ENCODE measurements at regions not wholly inside any gene's neighbourhood (a gene's known extent, or its start where the extent isn't known, plus 50 kb on each side); places are given as distances from the start of the nearest gene placed in this dataset.

DNA sequence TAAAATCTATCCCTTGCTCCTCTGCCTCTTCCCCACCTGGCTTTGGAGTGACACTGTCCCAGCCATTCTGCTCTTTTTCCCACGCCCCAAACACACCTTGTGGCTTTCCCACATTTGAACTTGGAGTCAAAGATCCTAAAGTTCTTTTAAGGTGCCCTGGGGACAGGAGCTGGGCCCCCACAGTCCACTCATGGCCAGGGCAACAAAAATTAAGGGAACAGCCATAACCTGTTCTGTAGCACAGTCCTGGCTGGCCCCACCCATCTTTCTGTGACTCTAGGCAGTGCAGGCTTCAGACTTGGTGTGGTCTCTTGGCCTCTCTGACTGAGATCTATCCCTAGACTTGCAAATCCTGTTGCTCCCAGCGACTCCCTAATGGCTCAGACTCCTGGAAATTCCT, 143.0 kb upstream of the MAGI3 start:
- Histone ChIP-seq H2BK120ac (replicated peaks; ENCODE audit: low read depth, low read length) (no peak overlapping the region), H4K8ac (ENCODE audit: extremely low read depth, insufficient read depth, low read length) (no peak overlapping the region), H2BK20ac (ENCODE audit: low read length) (no peak overlapping the region), H3K14ac (ENCODE audit: insufficient read length) (no peak overlapping the region), H2AFZ (ENCODE audit: low read length) (no peak overlapping the region), H3K27ac (ENCODE audit: low read depth, low read length) (no peak overlapping the region), H3K36me3 (ENCODE audit: control insufficient read depth in 2 of 4, insufficient read depth in 4 of 4, low read length in 3 of 4) (no peaks in the 10 kb centered on the region), H3K4me1 (replicated peaks in 1 of 4; ENCODE audit: control insufficient read depth in 3 of 4, insufficient read depth in 4 of 4, low read length in 3 of 4) (no peaks in the 10 kb centered on the region), H2BK5ac (ENCODE audit: low read depth, low read length) (no peak overlapping the region), H3K9me3 (ENCODE audit: insufficient read depth in 2 of 2, low read depth in 1 of 2, low read length in 1 of 2) (no peaks in the 10 kb centered on the region), H4K5ac (ENCODE audit: insufficient read length, low read depth, low read length) (no peak overlapping the region), H3K9ac (replicated peaks in 1 of 4; ENCODE audit: extremely low read depth in 1 of 4, low read depth in 3 of 4, low read length in 3 of 4) (no peak overlapping the region), H2BK12ac (ENCODE audit: low read depth, low read length) (no peak overlapping the region), H3K4me2 (ENCODE audit: insufficient read depth in 1 of 2, low read depth in 2 of 2, low read length in 2 of 2) (no peak overlapping the region), H3K4ac (replicated peaks; ENCODE audit: insufficient read length, low read depth, low read length) (no peak overlapping the region), H4K91ac (replicated peaks; ENCODE audit: insufficient read length, low read length) (no peak overlapping the region), H3K56ac (replicated peaks; ENCODE audit: insufficient read length, low read depth, low read length) (no peak overlapping the region), H4K20me1 (replicated peaks in 1 of 2; ENCODE audit: control insufficient read depth in 1 of 2, insufficient read depth in 2 of 2, low read length in 2 of 2) (no peaks in the 10 kb centered on the region), H3K27me3 (replicated peaks in 1 of 4; ENCODE audit: control insufficient read depth in 3 of 4, extremely low read depth in 1 of 4, insufficient read depth in 3 of 4, low read length in 3 of 4) (no peaks in the 10 kb centered on the region), H3K79me1 (ENCODE audit: low read depth, low read length) (no peaks in the 10 kb centered on the region), H2AK5ac (ENCODE audit: low read depth, low read length) (no peak overlapping the region), H3K23ac (ENCODE audit: insufficient read length) (no peak overlapping the region), H2BK15ac (ENCODE audit: low read length) (no peak overlapping the region), H3K18ac (ENCODE audit: extremely low read depth, low read length) (no peak overlapping the region), H3K79me2 (ENCODE audit: control insufficient read depth in 1 of 2, insufficient read depth in 2 of 2, low read length in 2 of 2) (no peaks in the 10 kb centered on the region), H3K23me2 (ENCODE audit: low read depth, low read length) (no peaks in the 10 kb centered on the region), H3K4me3 (ENCODE audit: extremely low read depth in 1 of 4, insufficient read depth in 2 of 4, low read depth in 3 of 4, low read length in 4 of 4) (no peak overlapping the region)
- DNase-seq (ENCODE audit: low read depth in 1 of 2, low spot score in 2 of 2) (no peak), FAIRE-seq (no peak)
- TF ChIP-seq CHD2 (IDR thresholded peaks at IDR 0.05; ENCODE audit: low read length) (no peak), POU5F1 (IDR thresholded peaks at IDR 0.05; ENCODE audit: low read depth, low read length) (no peak), TAF1 (IDR thresholded peaks at IDR 0.05; ENCODE audit: low read depth, low read length) (no peak), TAF7 (optimal IDR thresholded peaks at IDR 0.05; ENCODE audit: borderline replicate concordance, low read depth, low read length) (no peak), TBP (IDR thresholded peaks at IDR 0.05; ENCODE audit: low read depth, low read length) (no peak), EZH2 (IDR thresholded peaks at IDR 0.05; ENCODE audit: low read depth, low read length, severe bottlenecking) (no peak), CTBP2 (IDR thresholded peaks at IDR 0.05; ENCODE audit: borderline replicate concordance, insufficient read depth, insufficient read length, low read length) (no peak), KDM1A (IDR thresholded peaks at IDR 0.05; ENCODE audit: borderline replicate concordance, low read length) (no peak)
- TF ChIP-seq, protein P1, sequence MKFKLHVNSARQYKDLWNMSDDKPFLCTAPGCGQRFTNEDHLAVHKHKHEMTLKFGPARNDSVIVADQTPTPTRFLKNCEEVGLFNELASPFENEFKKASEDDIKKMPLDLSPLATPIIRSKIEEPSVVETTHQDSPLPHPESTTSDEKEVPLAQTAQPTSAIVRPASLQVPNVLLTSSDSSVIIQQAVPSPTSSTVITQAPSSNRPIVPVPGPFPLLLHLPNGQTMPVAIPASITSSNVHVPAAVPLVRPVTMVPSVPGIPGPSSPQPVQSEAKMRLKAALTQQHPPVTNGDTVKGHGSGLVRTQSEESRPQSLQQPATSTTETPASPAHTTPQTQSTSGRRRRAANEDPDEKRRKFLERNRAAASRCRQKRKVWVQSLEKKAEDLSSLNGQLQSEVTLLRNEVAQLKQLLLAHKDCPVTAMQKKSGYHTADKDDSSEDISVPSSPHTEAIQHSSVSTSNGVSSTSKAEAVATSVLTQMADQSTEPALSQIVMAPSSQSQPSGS (IDR thresholded peaks at IDR 0.05; ENCODE audit: low read length) = no peak
- TF ChIP-seq, protein P2, sequence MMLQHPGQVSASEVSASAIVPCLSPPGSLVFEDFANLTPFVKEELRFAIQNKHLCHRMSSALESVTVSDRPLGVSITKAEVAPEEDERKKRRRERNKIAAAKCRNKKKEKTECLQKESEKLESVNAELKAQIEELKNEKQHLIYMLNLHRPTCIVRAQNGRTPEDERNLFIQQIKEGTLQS (IDR thresholded peaks at IDR 0.05; ENCODE audit: insufficient read depth, low read depth, low read length) = no peak
- CTCF ChIA-PET (ENCODE audit: partially characterized antibody) = interaction anchor here (0.6 to 1.1 kb wide), 2 partner anchors 206 to 240 kb away, joined by 3 to 4 read pairs; no protein-coding TSS in a partner anchor
- POLR2A ChIA-PET (ENCODE audit: partially characterized antibody) = no interaction called here
- WGBS, 2 experiments (ENCODE audit: extremely low coverage in 1 of 2, insufficient coverage in 1 of 2, insufficient read length in 1 of 2, insufficient replicate concordance in 2 of 2, low coverage in 1 of 2, low lambda C conversion rate in 2 of 2, missing lambda C conversion rate in 1 of 2) = 86% methylated on average over 2 of the region's 2 CpGs; no CpG with 5 or more reads in 1 of the 2 experiments

Data from H1 (cell line).